ENCODE measurements at regions not wholly inside any gene's neighbourhood (a gene's known extent, or its start where the extent isn't known, plus 50 kb on each side); places are given as distances from the start of the nearest gene placed in this dataset.

- TF ChIP-seq ARNTL (CRISPR knock-in tag; IDR thresholded peaks at IDR 0.05; ENCODE audit: borderline replicate concordance, low read depth) (no peak), POU6F1 (CRISPR knock-in tag; IDR thresholded peaks at IDR 0.05; ENCODE audit: borderline replicate concordance, low read depth) (no peak), CREB5 (CRISPR knock-in tag; IDR thresholded peaks at IDR 0.05; ENCODE audit: low read depth) (no peak), ZNF565 (CRISPR knock-in tag; conservative IDR thresholded peaks at IDR 0.05; ENCODE audit: low read depth) (no peak)
- TF ChIP-seq, protein P1, sequence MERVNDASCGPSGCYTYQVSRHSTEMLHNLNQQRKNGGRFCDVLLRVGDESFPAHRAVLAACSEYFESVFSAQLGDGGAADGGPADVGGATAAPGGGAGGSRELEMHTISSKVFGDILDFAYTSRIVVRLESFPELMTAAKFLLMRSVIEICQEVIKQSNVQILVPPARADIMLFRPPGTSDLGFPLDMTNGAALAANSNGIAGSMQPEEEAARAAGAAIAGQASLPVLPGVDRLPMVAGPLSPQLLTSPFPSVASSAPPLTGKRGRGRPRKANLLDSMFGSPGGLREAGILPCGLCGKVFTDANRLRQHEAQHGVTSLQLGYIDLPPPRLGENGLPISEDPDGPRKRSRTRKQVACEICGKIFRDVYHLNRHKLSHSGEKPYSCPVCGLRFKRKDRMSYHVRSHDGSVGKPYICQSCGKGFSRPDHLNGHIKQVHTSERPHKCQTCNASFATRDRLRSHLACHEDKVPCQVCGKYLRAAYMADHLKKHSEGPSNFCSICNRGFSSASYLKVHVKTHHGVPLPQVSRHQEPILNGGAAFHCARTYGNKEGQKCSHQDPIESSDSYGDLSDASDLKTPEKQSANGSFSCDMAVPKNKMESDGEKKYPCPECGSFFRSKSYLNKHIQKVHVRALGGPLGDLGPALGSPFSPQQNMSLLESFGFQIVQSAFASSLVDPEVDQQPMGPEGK (CRISPR knock-in tag; IDR thresholded peaks at IDR 0.05; ENCODE audit: borderline replicate concordance) = no peak
- TF ChIP-seq, protein P2, sequence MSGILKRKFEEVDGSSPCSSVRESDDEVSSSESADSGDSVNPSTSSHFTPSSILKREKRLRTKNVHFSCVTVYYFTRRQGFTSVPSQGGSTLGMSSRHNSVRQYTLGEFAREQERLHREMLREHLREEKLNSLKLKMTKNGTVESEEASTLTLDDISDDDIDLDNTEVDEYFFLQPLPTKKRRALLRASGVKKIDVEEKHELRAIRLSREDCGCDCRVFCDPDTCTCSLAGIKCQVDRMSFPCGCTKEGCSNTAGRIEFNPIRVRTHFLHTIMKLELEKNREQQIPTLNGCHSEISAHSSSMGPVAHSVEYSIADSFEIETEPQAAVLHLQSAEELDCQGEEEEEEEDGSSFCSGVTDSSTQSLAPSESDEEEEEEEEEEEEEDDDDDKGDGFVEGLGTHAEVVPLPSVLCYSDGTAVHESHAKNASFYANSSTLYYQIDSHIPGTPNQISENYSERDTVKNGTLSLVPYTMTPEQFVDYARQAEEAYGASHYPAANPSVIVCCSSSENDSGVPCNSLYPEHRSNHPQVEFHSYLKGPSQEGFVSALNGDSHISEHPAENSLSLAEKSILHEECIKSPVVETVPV (CRISPR knock-in tag; IDR thresholded peaks at IDR 0.05) = no peak
These were observed 62.9 kb upstream of the NDST3 start for GRCh38 chr4:117971403-117971802.
